Natural killer cell treated with Interleukin-12 subunit alpha and Interleukin-12 subunit beta and Interleukin-15 and Interleukin-18, amount 100 ng/mL, for 72 hours (primary cell): ENCODE measurements at regions not wholly inside any gene's neighbourhood (a gene's known extent, or its start where the extent isn't known, plus 50 kb on each side); places are given as distances from the start of the nearest gene placed in this dataset.

Experiments
- ATAC-seq, 2 donors: fragments of 150-1000 bp; cut with Tn5 transposase in 1 of 2; sonication (Bioruptor Pico), chemical (Tn5 transposase) in 1 of 2; 2 replicates each; pipeline ENCODE4 v1.10.0; 2021
- DNase-seq: peaks from one replicate; pipeline ENCODE4 v3.0.0; 2022; ENCODE audit warnings: low spot score
- H3K27ac Mint-ChIP-seq, 2 donors: 1 replicate in 1 of 2; 2 replicates in 1 of 2; pipeline ENCODE4 v1.8.0; 2022; ENCODE audit warnings: mixed read lengths in 2 of 2, mild to moderate bottlenecking in 1 of 2, moderate library complexity in 1 of 2
- H3K27me3 Mint-ChIP-seq, 2 donors: 1 replicate in 1 of 2; 2 replicates in 1 of 2; pipeline ENCODE4 v1.8.0; 2022; ENCODE audit warnings: mixed read lengths in 2 of 2
- H3K36me3 Mint-ChIP-seq: one replicate; pipeline ENCODE4 v1.8.0; 2022; ENCODE audit warnings: mixed read lengths
- H3K4me1 Mint-ChIP-seq, 2 donors: 1 replicate in 1 of 2; 2 replicates in 1 of 2; pipeline ENCODE4 v1.8.0; 2022; ENCODE audit warnings: low read depth in 2 of 2, mixed read lengths in 2 of 2, mild to moderate bottlenecking in 1 of 2
- H3K4me3 Mint-ChIP-seq: one replicate; pipeline ENCODE4 v1.8.0; 2022; ENCODE audit warnings: mixed read lengths
- H3K9me3 Mint-ChIP-seq: 2 replicates; pipeline ENCODE4 v1.8.0; 2022; ENCODE audit warnings: mixed read lengths

DNA sequence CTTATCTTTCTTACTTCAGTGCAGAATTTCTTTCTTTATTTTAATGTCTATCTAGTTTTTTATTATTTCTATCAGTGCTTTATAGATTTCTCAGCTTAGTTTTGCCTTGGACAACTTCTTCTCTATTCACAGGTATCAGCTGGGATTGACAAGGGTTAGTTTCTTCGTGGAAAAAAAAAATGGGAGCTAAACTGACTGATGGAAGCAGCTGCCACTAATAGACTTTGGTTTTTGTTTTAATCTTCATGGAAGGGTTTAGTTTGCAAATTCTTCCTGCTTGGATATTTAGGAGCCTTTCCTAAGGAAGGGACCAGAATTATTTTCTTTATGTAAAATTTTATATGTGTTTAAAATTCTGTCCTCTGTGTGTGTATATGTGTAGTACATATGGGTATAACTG, 306.1 kb upstream of the FMN2 start:
- DNase-seq (no peak), ATAC-seq (no peak)
- H3K27ac Mint-ChIP-seq, result no peak overlapping the region
- no peaks in the 10 kb centered on the region for H3K4me1 Mint-ChIP-seq
- peaks cover 0 to 11% of the 10 kb centered on the region in 2 donors for H3K27me3 Mint-ChIP-seq
- H3K36me3 Mint-ChIP-seq, result no peaks in the 10 kb centered on the region
- no peak overlapping the region for H3K4me3 Mint-ChIP-seq
- no peaks in the 10 kb centered on the region for H3K9me3 Mint-ChIP-seq

DNA sequence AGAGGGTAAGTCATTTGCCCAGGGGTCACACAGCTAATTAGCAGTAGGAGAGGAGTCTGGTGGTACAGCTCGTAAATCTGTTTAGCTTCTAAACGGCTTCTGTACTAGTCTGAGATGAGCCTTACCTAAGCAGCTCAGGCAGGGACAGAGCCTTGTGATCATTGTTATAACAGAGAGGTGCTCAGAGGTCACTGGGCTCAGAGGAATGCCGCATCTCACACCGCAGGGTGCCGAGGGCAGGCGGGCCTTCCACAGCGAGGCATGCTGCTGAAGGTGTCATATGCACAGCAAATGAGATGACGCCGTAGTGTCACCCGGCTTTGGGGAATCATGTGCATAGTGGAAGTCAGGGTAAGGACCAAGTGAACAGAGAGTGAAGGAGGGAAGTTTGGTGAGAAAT, 305.2 kb upstream of the FMN2 start:
- ATAC-seq (no peak), DNase-seq (no peak)
- Mint-ChIP-seq H3K27me3 (peaks cover 0 to 11% of the 10 kb centered on the region in 2 donors), H3K4me1 (no peaks in the 10 kb centered on the region), H3K27ac (no peak overlapping the region), H3K36me3 (no peaks in the 10 kb centered on the region), H3K4me3 (no peak overlapping the region), H3K9me3 (no peaks in the 10 kb centered on the region)

DNA sequence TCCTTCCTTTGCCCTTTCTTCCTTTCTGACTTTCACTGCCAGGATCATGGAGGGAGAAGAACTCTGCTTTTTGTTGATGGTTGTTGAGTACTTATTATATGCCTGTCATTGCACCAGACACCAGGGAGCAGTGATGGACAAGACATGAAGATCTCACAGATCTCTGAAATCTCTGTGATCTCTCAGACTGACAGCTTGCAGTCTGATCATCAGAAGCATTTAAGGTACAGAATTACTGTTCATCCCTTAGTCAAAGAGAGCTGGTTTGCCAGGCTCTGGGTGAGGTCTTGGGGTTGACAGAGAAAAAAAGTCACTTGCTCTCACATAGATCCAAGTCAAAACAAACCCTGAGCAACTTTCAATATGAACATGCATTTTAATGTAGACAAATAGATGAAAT, 299.5 kb upstream of the FMN2 start:
- Mint-ChIP-seq H3K9me3 (no peaks in the 10 kb centered on the region), H3K27me3 (peaks cover 0 to 3% of the 10 kb centered on the region in 2 donors), H3K36me3 (no peaks in the 10 kb centered on the region), H3K4me1 (no peaks in the 10 kb centered on the region), H3K27ac (no peak overlapping the region), H3K4me3 (no peak overlapping the region)
- DNase-seq (no peak), ATAC-seq (peak in 1 of 2 donors; percentile 80)

DNA sequence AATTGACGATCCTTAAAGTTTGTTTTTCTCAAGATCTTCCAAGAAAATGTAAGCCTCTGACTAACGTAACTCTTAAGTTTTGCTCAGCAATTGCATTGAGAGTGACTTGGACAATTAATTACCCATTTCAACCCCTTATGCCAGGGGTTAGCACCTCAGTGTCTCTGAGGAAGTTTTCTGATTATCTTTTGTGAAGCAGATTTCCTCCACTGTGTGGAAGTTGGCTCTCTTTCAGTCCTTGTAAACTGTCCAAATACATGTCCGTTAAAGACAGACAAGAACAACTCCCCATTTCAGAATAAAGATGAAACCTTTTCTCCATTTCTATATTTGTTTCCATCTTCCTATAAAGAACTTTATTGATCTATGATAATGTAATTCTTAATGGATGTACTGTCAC, 296.4 kb upstream of the FMN2 start:
- no peak for ATAC-seq
- no peaks in the 10 kb centered on the region for H3K36me3 Mint-ChIP-seq

DNA sequence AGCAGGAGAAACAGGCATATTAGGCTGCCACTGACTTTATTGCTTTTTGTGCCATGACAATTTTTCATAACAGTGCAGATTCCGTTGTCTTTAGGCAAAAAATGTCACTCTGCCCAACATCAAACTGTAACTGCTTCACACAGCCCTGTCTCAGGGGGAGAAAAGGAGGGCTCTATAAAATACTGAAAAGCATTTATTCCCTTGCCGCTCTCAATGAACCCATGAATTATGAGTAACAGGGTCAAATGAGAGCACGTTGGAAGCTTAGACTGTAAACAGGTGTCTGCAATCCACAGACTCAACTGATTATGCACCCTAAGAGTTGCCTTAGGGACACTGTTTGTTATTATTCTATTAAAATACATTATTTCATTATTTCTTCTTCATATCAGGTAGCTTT, 292.1 kb upstream of the FMN2 start:
- H3K27ac Mint-ChIP-seq, result no peak overlapping the region
- no peaks in the 10 kb centered on the region for H3K36me3 Mint-ChIP-seq
- no peak for ATAC-seq
- peaks cover 0 to 3% of the 10 kb centered on the region in 2 donors for H3K27me3 Mint-ChIP-seq
- no peaks in the 10 kb centered on the region for H3K9me3 Mint-ChIP-seq
- no peak for DNase-seq
- H3K4me1 Mint-ChIP-seq, result no peaks in the 10 kb centered on the region
- no peak overlapping the region for H3K4me3 Mint-ChIP-seq

More for the DNA sequence above, 296.4 kb upstream of the FMN2 start:
- H3K27me3 Mint-ChIP-seq, result peaks cover 0 to 3% of the 10 kb centered on the region in 2 donors
- H3K27ac Mint-ChIP-seq, result no peak overlapping the region
- H3K9me3 Mint-ChIP-seq, result no peaks in the 10 kb centered on the region
- DNase-seq, result no peak
- H3K4me3 Mint-ChIP-seq, result no peak overlapping the region
- no peaks in the 10 kb centered on the region for H3K4me1 Mint-ChIP-seq

DNA sequence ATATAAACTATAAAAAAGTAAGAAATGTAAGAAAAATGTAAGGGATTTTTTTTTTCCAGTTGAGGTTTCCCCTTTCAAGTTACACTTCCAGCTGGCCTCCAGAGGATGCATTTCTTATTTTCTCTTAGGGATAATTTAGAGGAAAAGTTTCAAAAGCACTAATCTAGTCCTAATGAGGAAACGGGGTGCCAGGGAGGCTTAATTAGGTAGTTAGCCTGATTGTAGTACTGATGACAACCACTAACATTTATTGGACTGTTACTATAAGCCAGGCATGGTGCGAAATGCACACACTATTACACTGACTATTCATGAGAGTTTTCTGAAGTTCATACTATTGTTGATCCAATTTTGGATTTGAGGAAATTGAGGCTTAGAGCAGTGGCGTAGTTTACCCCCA, 290.8 kb upstream of the FMN2 start:
- Mint-ChIP-seq H3K9me3 (no peaks in the 10 kb centered on the region), H3K27ac (no peak overlapping the region), H3K4me1 (no peaks in the 10 kb centered on the region), H3K27me3 (peaks cover 0 to 7% of the 10 kb centered on the region in 2 donors), H3K36me3 (no peaks in the 10 kb centered on the region), H3K4me3 (no peak overlapping the region)
- DNase-seq (no peak), ATAC-seq (no peak)

DNA sequence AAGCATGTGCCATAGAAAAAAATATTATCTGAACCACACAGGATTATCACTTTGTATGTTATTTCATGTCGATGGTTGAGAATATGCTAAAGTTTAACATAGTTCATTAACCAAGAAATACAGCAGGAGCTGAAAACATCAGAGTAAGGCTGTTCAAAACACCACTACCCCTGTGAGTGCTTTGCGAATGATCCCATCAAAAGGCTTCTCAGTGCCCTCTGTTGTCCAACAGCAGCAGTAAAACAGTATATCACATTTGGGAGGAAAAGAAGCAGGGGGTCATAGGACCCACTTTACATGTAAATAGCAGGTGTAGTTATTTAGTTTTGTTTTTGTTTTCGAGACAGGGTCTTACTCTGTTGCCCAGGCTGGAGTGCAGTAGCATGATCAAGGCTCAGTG, 289.4 kb upstream of the FMN2 start:
- ATAC-seq (no peak), DNase-seq (no peak)
- H3K4me1 Mint-ChIP-seq, result no peaks in the 10 kb centered on the region
- H3K9me3 Mint-ChIP-seq, result no peaks in the 10 kb centered on the region
- peaks cover 0 to 4% of the 10 kb centered on the region in 2 donors for H3K27me3 Mint-ChIP-seq
- H3K27ac Mint-ChIP-seq, result no peak overlapping the region
- no peak overlapping the region for H3K4me3 Mint-ChIP-seq
- no peaks in the 10 kb centered on the region for H3K36me3 Mint-ChIP-seq

DNA sequence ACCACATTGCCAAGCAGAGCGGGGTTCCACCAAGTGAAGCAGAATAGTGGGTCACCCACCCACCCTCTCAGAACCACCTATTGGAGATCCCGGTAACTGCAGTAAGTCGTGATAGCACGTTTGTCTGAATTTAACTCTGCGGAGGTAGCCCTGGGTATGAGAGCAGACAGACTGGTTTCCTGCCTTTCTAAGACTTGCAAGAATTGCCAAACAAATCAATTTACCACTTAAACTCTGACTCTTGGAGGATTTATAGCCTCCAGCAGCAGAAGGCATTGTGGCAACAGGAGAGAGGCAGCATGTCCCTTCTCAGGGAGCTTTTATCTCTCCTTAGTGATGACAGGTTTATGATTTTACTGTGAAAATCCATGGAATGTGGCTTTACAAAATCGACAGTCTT, 287.9 kb upstream of the FMN2 start:
- Mint-ChIP-seq H3K4me1 (no peaks in the 10 kb centered on the region), H3K36me3 (no peaks in the 10 kb centered on the region), H3K27me3 (peaks cover 0 to 4% of the 10 kb centered on the region in 2 donors), H3K9me3 (no peaks in the 10 kb centered on the region), H3K4me3 (no peak overlapping the region), H3K27ac (no peak overlapping the region)
- DNase-seq (no peak), ATAC-seq (no peak)

DNA sequence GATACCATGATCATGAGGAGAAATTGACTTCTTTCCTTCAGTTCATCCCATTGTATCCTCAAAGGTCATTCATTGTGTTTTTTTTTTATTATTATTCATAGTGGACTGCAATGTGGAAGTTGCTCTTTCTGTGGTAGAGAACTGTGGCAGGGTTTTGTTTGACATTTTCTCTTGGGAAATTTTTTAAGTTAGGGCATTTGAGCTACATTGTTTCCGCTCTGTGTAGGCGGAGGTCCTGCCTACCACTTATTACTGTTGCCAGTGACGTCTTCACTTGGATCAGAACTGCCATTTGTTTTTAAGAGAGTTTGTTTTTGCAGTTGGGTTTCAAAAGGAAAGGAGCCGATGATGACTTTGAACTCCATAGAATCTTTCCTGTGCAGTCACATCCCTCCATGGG, 287.4 kb upstream of the FMN2 start:
- ATAC-seq (no peak), DNase-seq (no peak)
- no peaks in the 10 kb centered on the region for H3K36me3 Mint-ChIP-seq
- H3K4me3 Mint-ChIP-seq, result no peak overlapping the region
- H3K27me3 Mint-ChIP-seq, result peaks cover 0 to 4% of the 10 kb centered on the region in 2 donors
- H3K27ac Mint-ChIP-seq, result no peak overlapping the region
- no peaks in the 10 kb centered on the region for H3K4me1 Mint-ChIP-seq
- H3K9me3 Mint-ChIP-seq, result no peaks in the 10 kb centered on the region

DNA sequence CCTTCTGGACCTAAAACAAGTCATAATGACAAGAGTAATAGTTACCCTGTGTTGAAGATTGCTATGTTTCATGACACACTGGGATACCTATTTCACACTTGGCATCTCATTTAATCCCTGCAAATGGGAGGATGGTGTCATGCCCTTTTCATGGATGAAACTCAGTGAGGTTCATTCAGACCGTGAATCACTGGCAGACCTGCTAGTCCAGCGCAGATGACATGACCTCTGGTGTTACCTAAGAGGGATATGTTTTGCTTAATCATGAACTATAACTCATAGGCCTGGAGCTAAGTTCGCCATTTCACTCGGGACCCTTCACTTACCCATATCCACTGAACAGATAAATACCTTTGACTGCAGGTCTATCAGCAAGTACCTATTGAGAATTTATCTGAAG, 286.6 kb upstream of the FMN2 start:
- H3K4me3 Mint-ChIP-seq, result no peak overlapping the region
- no peak for ATAC-seq
- no peak overlapping the region for H3K27ac Mint-ChIP-seq
- H3K9me3 Mint-ChIP-seq, result no peaks in the 10 kb centered on the region
- H3K27me3 Mint-ChIP-seq, result peaks cover 0 to 4% of the 10 kb centered on the region in 2 donors
- no peak for DNase-seq
- H3K36me3 Mint-ChIP-seq, result no peaks in the 10 kb centered on the region
- H3K4me1 Mint-ChIP-seq, result no peaks in the 10 kb centered on the region

DNA sequence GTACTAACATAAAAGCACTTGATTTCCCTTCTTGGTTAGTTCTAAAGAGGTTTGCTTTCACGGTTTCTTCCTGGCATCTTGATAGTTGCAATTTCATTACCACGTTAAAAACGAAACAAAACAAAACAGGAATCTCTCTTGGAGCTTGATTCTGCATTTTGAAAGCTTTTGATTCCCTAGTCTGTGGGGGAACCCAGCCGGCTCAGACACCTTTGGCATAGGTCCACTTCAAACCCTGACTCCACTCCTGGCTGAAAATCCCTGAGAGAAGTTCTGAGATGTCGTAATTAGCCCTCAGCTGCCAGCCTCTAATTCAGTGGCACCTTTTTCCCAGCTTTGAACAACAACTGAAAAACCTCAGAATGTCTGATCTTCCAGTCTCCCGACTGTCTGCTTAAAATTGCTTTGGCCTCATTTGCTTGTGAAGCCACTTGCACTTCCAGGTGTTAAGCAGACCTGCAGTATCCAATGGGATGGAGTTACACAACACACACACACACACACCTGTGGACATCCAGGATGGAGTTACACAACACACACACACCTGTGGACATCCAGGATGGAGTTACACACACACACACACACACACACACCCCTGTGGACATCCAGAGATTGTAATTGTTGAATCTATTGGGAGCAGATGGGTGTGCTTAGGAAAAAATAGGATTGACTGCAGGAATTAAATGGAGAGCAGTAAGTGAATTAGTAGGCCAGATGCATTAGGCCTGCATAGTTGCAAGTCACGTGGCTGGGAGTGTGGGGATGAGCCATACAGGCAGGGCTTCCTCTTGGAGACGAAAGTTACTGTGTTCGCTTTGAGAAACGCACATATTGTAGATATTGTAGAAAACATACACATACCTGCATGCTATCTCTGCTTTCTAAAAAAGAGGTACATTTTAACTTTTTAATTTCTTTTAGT, 285.6 kb upstream of the FMN2 start:
- peaks cover 0 to 4% of the 10 kb centered on the region in 2 donors for H3K27me3 Mint-ChIP-seq
- H3K36me3 Mint-ChIP-seq, result no peaks in the 10 kb centered on the region
- ATAC-seq, result no peak
- no peak overlapping the region for H3K27ac Mint-ChIP-seq
- DNase-seq, result no peak
- peaks cover 0 to under 1% of the 10 kb centered on the region in 2 donors for H3K4me1 Mint-ChIP-seq
- H3K4me3 Mint-ChIP-seq, result no peak overlapping the region
- no peaks in the 10 kb centered on the region for H3K9me3 Mint-ChIP-seq

DNA sequence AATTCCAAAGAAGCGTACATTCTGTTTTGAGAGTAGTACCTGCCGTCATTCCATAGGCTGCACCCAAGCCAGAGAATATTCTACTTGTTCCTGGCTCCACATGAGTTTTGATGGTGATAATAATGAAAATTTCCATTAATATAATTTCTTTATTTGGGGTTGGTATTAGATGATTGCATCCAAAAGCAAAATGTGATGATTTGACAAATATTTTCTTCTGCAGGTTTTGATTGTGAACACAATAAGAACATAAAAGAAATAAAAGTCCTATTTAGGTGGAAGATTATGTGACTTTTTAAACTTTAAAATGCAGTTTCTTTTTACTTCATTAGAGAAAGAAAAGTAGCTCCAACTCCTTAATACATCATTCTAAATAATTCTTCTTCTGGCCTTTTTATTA, 284.8 kb upstream of the FMN2 start:
- Mint-ChIP-seq H3K9me3 (no peaks in the 10 kb centered on the region), H3K4me1 (peaks cover 0 to 8% of the 10 kb centered on the region in 2 donors), H3K27ac (no peak overlapping the region), H3K4me3 (no peak overlapping the region), H3K36me3 (no peaks in the 10 kb centered on the region), H3K27me3 (peaks cover 0 to 4% of the 10 kb centered on the region in 2 donors)
- no peak for ATAC-seq
- DNase-seq, result no peak

DNA sequence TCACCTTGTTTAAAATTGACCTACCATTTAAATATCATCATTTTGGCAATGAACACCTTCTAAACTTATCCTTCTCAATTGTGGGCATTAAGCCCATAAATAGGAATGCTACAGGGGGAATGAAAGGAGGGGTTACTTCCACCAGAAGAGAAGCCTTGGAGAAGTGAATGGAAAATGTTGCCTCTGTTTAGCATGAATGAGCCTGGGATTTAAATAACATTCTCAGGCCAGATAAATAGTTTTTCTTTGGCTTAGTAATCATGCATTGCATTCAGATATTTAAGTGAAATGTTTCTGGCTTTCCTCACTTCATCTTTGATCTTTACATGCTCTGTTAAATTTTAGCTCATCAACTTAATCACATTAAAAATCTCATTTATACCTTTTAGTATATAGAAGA, 284.3 kb upstream of the FMN2 start:
- H3K36me3 Mint-ChIP-seq, result no peaks in the 10 kb centered on the region

DNA sequence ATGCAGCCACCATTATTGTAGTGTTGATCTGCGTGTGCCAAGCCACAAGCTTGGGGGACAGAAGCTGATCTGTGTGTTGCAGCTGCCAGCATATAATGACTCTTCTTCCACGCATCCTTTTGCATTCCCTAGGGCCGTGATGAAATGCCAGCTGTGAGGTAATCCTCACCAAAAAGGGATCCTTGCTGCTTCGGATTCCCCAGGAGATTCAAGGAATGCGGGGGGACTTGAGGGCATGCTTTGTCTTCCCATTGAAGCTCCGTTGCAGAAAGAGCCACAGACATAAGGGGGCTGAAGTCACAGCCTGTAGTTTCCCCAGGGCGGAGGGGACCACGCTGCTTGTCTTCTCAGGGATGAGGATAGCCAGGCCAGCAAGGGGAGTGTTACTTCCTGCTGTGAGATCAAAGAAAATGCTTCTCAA, 281.6 kb upstream of the FMN2 start:
- Mint-ChIP-seq H3K9me3 (no peaks in the 10 kb centered on the region), H3K4me3 (no peak overlapping the region), H3K27ac (no peak overlapping the region), H3K36me3 (no peaks in the 10 kb centered on the region), H3K4me1 (peaks cover 0 to 12% of the 10 kb centered on the region in 2 donors), H3K27me3 (no peaks in the 10 kb centered on the region)
- ATAC-seq (no peak), DNase-seq (no peak)

More for the DNA sequence above, 284.3 kb upstream of the FMN2 start:
- ATAC-seq (no peak), DNase-seq (no peak)
- Mint-ChIP-seq H3K4me3 (no peak overlapping the region), H3K27me3 (peaks cover 0 to 4% of the 10 kb centered on the region in 2 donors), H3K4me1 (peaks cover 0 to 8% of the 10 kb centered on the region in 2 donors), H3K9me3 (no peaks in the 10 kb centered on the region), H3K27ac (no peak overlapping the region)
